GM10266 (cell line): ENCODE measurements at regions not wholly inside any gene's neighbourhood (a gene's known extent, or its start where the extent isn't known, plus 50 kb on each side); places are given as distances from the start of the nearest gene placed in this dataset.

Experiments
- DNase-seq: peaks from one replicate; pipeline ENCODE4 v3.0.0; 2012; ENCODE audit errors: extremely low spot score
- TF ChIP-seq, protein P1 (sequence below): IDR thresholded peaks from 2 replicates; pipeline ENCODE4 v1.5.1; 2012; ENCODE audit warnings: mild to moderate bottlenecking, low read depth; ENCODE audit not compliant: control insufficient read depth, insufficient read depth; ENCODE audit errors: missing control alignments

DNA sequence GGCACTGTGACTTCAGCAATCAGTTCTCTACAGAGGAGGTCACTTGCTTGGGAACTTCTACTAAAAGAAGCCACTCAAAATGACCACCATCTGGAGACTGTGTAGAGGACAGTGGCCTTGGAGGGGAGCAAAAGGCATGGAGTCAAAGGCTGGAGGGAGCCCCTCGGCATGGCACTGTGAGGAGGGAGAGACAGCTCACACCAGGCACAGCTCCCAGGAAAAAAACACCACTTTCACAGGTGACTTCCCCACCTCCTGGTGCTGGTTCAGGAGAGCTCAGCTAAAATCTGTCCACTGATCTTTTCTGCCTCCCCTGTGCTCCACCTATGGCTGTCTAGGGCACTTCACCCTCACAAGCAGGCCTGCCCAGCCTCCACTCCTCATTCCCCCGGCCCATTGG lies 649.4 kb upstream of the MGMT start:
- no peak for DNase-seq
- TF ChIP-seq, protein P1, sequence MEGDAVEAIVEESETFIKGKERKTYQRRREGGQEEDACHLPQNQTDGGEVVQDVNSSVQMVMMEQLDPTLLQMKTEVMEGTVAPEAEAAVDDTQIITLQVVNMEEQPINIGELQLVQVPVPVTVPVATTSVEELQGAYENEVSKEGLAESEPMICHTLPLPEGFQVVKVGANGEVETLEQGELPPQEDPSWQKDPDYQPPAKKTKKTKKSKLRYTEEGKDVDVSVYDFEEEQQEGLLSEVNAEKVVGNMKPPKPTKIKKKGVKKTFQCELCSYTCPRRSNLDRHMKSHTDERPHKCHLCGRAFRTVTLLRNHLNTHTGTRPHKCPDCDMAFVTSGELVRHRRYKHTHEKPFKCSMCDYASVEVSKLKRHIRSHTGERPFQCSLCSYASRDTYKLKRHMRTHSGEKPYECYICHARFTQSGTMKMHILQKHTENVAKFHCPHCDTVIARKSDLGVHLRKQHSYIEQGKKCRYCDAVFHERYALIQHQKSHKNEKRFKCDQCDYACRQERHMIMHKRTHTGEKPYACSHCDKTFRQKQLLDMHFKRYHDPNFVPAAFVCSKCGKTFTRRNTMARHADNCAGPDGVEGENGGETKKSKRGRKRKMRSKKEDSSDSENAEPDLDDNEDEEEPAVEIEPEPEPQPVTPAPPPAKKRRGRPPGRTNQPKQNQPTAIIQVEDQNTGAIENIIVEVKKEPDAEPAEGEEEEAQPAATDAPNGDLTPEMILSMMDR = no peak

DNA sequence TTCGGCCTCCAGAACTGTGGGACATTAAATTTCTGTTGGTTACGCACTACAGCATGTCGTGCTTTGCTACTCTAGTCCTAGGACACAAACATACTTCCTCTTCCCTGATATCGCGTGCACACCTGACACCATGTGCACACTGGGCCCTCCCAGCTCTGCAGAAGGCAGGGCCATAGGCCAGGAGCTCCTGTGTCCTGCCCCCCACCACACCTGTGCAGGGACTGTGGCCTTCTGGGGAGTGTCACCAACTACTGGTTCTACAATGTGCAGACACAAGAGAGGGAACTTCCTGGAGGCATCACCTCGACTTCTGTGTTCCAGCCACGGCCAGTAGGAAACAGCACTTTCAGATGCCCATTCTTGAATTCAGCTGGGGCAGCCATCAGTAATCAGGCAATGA lies 646.4 kb upstream of the MGMT start:
- DNase-seq = no peak
- TF ChIP-seq, protein P1 = no peak

DNA sequence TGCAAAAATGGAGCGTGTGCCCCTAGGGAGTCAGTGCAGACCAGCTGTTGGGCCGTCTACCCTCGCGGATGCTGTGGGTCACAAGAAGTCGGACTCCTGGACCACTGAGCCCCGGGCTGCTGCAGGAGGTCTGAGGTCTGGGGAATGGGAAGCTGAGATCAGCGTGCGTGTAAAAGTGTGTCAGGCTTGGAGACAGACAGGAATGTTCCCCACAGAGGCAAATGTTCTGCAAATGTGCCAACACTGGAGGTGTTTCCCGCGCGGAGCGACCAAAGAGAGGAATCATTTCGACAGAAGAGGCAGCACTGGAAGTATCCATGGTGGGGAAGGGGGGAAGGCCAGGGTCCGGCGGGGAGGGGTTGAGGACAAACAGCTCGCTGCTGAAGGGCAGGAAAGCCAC lies 643.8 kb upstream of the MGMT start:
- TF ChIP-seq, protein P1 = no peak
- DNase-seq = no peak

DNA sequence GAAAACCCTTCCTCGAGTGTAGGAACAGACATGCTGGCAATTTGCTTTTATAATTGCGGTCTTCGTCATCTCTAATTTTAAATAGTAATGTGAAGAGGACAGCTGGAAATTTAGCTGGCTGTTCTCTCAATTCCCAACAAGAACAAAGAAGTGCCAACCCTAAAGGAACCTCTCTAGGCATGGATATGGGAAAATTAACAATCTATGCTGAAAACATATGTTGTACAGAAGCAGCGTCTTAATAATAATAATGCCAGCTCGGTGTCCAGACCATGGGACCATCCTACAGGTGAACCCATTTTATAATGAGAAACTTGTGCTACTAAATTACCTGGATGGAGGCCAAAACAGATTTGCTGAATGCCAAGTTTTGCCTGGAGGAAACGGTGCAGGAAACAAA lies 641.4 kb upstream of the MGMT start:
- no peak for DNase-seq
- TF ChIP-seq, protein P1 = no peak

DNA sequence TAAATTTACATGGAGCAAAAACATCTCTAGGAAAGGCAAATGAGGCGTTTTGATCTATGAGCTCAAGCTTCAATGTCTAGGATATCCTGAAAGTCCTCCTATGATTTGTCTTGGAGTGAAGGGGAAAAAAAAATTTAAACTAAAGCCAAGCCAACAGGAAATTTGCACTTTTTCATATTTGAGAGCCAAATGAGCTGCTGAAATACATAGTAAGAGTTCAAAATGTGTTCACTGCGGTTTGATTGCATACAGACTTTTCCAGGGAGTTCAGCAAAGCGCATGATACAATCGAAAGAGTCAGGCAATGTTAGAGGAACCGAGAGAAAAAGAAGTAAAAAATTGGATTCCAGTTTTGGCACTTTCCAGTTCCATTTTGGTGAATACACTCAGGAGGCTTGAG lies 633.4 kb upstream of the MGMT start:
- TF ChIP-seq, protein P1 = no peak
- DNase-seq = no peak

DNA sequence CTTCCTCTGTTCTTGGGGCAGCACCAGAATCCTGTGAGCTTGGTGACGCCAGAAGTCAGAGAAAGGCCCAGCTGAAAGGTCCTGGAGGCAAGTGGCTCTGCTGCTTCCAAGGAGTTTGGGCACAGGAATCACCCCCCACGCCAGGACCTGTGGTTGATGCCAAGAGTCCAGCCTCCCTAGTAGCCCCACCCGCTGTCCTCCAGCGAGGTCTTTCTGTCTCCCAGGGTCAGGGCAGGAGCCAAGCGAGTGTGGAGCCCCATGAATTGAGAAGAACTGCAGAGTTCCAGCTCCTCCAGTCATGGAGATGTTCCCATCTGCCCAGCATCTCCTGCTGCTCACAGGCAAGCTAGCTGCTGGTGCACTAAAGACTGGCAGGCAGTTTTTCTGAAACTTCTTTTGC lies 631.7 kb upstream of the MGMT start:
- TF ChIP-seq, protein P1 = no peak
- no peak for DNase-seq

DNA sequence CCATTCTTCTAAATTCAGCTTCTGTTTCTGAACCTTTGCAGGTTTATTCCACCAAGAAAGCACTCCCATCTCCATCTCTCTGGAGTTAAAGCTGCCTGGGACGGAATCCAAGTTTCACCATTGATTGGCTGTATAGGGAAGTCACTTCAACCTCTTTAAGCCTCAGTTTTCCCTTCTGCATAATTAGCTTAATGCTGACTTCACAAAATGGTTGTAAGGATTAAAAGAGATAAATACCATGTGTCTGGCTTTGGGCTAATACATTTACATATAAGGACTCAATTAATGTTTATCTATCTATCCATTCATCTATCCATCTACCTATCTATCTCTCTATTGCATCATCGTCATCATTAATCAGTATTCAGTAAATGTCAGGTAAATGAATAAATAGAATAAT lies 629.6 kb upstream of the MGMT start:
- no peak for DNase-seq
- TF ChIP-seq, protein P1 = no peak
